HG02870 (cell line): ENCODE measurements at regions not wholly inside any gene's neighbourhood (a gene's known extent, or its start where the extent isn't known, plus 50 kb on each side); places are given as distances from the start of the nearest gene placed in this dataset.
"Not testable (repeated sequence)": the region's sequence is repeated elsewhere in the genome, so short reads cannot be mapped to it uniquely, and the experiment has no call there.

ENCODE experiments used
- ATAC-seq: cut with Tn5 transposase; IDR thresholded peaks from one replicate; pipeline ENCODE4 v1.9.1; 2021; ENCODE audit warnings: mild to moderate bottlenecking, moderate library complexity; ENCODE audit not compliant: unreplicated experiment

DNA sequence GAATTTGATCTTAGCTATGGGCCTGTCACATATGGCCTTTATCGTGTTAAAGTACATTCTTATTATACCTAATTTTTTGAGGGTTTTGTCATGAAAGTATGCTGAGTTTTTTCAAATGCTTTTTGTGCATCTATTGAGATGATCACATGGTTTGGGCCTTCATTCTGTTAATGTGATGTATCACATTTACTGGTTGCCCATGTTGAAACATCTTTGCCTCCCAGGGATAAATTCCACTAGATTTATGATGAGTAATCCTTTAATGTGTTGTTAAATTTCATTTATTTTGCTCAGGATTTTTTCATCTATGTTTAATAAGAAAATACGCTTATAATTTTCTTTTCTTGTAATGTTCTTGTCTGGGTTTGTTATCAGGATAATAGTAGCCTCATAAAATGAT lies 442.0 kb downstream of the MDFIC start:
- no peak for ATAC-seq

DNA sequence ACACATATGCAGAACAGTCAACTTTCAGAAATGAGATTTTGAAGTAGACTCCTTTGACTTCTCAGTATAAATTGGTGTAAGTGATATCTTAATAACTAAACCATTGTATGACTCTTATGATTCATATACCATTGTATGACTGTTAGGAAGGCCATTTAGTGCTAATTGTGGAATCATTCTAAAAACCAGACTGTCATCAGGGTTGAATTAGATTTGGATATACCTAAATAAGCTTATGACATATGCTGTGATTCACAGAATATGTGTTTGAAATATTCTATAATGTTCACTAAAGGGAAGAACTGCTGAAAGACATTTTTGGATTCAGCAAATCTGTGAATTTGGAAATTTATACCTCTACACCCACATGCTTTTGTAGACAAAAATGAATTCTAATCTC lies 438.1 kb downstream of the MDFIC start:
- peak; percentile 26 for ATAC-seq

DNA sequence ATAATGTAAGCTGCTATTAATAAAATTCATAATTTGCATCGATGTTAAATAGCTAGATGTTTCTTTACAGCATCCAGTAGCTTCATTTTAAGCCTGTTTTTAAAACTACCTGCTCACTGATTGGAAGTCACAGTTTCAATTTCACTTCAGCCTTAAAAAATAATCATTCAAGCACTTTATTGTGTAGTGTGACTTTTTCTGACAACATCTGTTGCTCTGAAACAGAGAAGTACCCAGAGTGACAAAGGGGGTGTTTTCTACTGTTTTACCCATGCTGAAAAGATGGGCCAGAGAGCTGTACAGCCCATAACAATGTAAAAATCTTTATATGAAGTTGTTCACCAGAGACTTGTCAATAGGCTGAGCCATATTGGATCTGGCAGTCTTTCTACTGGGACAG lies 437.2 kb downstream of the MDFIC start:
- peak; percentile 49 for ATAC-seq

DNA sequence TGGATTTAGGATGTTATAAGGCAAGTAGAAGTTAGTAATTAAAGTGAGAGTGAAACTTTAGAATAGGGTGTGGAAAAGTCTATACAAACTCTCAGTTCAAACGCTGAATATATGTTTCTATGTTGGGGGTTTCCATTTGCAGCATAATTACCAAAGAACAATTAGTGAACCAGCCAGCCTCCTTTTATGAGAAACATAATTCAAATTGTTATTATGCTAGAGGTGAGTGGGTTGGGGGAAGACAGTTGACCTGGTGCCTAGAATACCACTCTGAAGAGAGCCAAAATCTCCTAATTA lies 435.8 kb downstream of the MDFIC start:
- ATAC-seq, result no peak

DNA sequence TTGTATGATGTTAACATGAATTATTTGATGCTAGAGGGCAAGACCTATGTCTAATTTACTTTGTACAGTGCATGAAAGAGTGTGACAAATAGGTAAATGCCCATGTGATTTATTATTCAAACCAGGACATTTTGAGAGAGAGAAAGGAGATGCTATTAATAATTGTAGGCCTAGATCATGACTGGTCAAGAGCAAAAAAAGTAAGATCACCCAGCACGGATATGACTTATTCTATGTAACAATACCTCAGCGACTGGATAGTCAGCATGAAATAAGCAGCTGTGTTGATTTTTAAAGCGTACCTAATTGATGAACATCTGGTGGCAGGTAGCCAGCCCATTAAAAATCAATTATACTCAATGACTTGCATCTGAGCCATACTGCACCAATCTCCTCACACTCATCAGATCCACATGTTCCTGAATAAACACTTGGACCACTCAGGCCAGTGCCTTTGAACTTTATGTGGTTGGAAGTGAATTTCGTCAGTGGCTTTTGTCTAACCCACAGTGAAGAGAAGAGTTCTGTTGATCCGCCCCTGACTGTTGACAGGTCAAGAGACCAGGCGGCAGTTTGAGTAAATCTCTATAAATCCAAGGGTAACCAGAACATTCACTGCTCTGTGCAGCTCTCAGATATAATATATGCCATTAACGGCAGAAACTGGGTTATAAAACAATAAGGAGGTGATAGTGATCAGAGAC lies 435.3 kb downstream of the MDFIC start:
- ATAC-seq, result no peak

DNA sequence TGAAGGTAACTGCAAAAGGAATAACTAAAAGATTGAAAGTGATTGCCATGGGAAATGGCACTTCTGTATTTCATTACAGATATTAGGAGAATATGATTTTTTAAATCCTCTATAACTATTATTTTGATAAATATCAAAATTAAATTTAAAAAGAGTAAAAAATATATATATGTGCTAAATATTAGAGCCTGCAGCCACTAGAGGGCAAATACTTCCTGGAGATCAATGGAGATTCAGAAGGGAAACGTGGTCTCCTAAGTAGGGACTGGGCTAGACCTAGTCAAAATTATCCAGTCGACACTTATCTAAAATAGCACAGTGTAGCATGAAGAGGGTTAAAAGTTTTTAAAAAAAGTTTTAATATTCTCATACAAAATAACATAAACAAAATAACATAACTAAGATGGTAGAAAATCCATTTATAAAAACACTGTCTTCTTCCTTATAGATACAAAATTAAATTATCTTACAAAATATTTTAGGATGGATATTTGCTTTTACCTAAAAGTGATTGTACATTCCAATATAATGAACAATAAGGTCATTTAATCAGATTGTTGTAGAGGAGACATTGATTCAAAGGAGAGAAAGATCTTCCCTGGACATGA lies 434.3 kb downstream of the MDFIC start:
- ATAC-seq, result no peak

DNA sequence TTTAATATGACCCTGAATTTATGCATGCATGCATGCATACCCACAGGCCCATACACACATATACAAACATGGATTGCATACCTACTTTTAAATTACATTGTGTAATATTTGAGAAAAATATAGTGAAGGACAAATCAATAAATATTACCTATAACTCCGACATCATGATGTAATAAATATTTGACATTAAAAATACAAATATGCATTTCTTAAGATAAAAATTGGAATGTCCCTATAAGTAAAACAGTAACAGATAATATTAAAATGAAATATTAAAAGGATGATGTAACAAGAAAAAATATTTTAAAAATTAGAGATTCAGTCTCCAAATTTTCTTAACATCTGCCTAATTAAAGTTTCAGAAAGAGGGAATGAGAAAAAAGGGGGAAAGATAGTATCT lies 433.0 kb downstream of the MDFIC start:
- no peak for ATAC-seq

DNA sequence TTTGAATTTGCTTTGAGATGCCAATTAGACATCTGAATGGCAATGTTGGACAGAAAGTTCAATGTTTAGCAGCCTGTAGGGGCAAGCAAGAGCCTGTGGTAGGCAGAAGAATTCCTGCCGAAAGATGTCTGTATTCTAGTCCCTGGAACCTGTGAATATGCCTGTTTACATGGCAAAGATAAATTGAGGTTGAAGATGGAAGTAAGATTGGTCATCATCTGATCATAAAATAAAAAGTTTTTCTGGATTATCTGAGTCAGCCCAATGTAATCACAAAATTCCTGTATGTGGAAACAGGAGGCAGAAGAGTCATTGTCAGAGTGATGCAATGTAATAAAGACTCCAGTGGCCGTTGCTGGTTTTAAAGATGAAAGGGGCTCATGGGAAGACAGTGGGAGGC lies 430.5 kb downstream of the MDFIC start:
- no peak for ATAC-seq

DNA sequence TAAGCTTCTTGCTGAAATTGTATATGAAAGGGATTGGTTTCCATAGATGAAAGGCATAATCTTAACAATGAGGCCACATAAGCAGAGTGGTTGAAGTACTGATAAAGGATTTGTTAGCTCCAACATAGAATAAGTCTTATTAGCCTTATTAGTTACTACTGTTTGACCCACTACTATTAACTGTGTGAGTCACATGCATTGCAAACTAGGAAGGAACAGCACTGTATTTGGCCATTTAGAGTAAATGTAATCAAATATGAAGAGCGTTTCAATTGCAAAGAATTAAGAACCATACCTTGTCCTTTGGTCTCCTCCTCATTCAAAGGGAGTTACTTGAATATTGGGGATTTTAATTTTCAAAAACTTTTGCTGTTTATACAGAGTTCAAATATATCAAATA lies 428.9 kb downstream of the MDFIC start:
- no peak for ATAC-seq

DNA sequence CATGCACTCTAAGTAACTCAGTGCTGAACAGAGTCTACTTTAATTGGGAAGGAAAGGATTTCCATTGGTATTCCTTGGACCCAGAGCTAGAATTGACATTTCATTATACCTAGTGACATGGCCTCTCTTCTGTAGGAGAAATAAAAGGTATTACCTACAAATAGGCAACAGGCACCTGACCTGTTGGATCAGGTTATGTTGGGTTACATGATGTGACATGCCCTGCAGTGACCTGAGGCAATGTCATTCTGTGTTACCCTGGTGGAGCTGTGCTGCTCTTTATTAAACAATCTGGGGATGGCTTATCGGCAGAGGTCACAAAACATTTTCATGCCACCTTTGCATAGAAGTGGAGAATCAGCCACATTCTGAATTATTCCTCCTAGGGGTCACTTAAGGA lies 427.7 kb downstream of the MDFIC start:
- no peak for ATAC-seq

DNA sequence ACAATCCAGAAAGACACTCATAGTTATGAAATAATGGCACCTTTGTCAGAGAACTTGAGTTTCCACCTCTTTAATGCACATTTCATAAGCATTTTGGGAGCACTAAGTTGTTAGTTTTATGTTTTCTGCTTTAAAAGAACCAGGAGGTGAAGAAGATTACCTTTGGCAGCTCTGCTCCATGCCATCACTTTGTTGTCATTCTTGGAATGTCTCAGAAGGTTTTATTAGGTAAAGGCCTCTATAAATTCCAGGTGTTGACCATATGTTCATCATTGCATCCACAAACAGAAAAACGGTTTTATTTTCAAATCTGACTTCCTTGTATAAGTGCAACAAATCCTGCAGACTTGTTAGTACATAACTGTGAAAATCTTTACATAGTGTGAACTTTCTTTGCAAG lies 424.8 kb downstream of the MDFIC start:
- no peak for ATAC-seq

DNA sequence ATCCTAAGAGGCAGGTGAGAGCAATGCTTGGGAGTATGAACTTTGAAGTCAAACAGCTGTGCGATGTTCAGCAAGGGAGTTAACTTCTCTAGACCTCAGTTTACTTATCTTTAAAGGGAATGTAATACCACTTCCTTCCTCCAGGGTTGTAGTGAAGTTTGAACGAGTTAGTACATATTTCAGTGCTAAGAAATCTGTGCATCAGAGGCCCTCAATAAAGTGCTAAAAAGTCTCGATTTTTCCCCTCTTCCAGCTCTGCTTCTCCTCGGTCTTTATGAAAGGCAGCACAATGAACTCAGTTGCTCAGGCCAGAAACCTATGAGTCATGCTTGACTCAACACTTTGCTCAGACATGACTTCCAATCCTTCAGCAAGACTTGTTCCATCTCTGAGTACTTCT lies 418.9 kb downstream of the MDFIC start:
- no peak for ATAC-seq

DNA sequence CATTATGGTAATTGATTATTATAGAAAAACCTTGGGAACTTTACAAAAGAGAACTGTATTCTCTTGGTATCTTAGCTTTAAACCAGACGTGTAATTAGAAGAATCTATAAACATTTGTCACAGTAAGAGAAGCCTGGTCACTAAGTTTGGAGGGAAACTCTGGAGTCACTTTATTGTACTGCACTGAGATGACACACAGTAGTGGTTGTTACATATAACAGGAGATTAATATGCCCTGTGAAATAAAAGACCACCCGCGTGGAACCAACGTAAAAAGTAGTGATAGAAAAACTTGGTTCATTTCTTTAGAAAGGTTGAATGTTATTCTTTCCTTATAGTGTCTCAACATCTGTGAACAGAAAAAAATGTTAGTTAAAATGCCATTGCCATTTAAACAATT lies 416.1 kb downstream of the MDFIC start:
- no peak for ATAC-seq

DNA sequence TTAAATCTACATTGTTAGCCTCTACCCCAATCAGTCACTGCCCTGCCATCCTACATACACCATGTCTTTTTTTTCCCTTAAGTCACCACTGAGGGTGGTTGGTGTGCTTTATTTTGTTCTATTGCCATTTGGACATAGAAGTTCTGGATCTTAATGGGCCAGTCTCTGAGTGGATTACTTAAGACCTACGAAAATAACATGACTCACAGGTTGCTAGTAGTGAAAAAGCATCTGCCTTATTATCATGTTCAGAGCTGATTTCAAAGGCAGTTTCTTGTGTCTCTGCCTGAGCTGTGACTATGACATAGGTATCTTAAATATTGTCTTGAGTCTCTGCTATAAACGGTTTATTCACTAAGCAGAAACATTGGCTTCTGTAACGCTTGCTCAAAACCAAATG lies 410.8 kb downstream of the MDFIC start:
- no peak for ATAC-seq

DNA sequence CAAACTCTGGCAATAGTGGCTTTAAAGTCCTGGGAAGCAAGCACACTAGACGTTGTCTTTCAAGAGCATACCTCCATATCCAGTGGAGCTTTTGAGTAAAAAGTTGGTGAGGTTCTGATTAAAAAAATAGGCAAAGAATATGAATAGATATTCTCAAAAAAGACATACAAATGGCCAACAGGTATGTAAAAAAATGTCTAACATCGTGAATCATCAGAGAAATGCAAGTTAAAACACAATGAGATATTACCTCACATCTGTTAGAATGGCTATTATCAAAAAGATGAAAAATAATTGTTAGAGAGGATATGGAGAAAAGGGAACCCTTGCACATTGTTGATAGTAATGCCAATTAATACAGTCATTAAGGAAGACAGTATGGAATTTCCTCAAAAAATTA lies 407.1 kb downstream of the MDFIC start:
- no peak for ATAC-seq

DNA sequence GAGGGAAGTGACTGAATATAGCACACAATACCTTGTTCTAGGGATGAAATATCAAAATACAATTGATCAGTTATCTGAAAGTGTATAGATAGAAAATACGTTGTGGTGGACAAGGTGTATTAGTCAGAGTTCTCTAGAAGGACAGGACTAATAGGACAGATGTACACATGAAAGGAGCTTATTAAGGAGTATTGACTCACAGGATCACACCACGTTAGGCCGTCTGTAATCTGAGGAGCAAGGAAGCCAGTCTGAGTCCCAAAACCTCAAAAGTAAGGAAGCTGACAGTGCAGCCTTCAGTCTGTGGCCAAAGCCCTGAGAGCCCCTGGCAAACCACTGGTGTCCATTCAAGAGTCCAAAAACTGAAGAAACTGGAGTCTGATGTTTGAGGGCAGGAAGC lies 406.1 kb downstream of the MDFIC start:
- no peak for ATAC-seq

DNA sequence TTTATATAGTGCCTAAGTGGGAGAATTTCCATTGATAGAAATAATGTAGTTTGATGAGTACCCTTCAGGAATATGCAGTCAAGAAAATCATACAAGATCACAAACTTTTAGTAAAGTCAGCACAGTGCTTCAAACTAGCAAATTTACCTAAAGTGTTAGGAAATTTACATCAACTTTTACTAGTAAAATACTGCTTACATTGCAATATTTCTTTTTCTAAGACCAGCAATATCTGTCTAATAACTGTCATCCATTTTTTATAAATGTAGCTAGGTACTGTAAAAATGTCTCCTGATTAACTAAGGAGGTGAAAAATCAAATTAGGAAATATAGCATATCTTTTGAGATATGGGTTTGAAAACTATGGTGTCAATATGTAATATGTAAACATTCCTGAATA lies 405.4 kb downstream of the MDFIC start:
- ATAC-seq, result no peak

DNA sequence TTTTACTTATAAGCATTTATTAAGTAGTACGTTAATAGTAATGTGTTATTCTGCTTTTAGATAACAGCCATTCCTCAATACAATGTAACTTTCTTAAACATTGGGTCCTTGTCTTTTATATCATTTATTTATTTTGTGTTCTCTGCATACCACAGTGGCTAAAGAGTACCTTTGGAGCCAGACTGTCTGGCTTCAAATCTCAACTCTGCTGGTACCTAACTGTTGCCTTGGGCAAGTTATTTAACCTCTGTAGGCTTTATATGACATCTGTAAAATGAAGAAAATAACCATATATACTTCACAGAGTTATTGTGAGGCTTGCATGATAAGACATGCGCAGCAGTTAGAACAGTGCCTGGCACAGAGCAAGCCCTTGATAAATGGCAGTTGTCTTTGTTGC lies 397.6 kb downstream of the MDFIC start:
- ATAC-seq, result no peak

DNA sequence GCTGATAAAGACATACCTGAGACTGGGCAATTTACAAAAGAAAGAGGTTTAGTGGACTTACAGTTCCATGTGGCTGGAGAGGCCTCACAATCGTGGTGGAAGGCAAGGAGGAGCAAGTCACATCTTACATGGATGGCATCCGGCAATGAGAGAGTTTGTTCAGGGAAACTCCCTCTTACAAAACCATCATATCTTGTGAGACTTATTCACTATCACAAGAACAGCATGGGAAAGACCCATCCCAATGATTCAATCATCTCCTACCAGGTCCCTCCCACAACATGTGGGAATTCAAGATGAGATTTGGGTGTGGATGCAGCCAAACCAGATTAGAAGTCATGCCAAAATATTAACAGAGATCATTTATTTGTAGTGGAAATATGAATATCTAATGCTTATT lies 388.4 kb downstream of the MDFIC start:
- ATAC-seq, result not testable (repeated sequence)

DNA sequence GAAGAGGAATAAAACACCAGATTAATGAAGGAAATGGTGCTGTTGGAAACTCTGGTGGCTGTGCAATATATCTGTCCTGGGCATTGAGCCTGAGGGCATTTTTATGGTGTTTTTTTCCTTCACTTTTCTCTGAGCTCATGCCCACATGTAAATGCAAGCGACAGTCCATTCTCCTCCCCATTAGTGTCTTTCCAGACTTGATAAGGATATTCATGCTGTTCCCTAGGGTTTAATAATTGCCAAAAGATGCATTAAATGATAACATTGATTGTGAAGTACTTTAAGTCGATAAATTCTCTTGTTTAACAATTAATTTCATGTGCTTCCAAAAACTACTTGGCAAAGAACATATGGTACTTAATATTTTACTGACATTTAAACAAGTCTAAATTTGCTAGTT lies 384.7 kb downstream of the MDFIC start:
- no peak for ATAC-seq

DNA sequence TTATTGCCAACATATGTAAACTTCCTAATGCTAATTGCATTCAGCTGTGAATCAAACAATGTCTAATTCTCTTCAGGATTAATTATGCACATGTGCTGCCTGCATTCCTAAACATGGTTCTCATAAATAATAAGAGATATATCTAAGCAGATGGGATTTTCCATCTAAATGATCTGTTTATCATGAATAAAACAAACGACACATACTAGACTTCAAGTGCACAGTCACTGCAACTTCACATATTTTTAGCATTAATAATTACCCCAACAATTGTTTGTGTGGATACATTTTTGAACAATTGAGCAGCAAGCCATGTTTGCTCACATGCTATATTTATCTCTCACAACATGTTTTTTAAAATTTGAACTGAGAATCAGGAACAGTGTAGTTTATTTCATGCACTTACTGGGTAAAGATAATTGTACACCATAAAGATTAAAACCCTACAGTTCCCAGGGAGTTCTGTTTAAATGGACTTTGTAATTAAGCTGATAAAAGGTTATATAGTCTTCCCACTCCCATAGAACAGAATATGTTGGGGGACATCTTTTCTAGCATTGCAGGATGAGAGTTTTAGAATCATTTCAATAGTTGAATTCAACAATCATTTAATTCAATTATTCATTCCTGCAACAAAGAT lies 378.5 kb downstream of the MDFIC start:
- ATAC-seq, result no peak

DNA sequence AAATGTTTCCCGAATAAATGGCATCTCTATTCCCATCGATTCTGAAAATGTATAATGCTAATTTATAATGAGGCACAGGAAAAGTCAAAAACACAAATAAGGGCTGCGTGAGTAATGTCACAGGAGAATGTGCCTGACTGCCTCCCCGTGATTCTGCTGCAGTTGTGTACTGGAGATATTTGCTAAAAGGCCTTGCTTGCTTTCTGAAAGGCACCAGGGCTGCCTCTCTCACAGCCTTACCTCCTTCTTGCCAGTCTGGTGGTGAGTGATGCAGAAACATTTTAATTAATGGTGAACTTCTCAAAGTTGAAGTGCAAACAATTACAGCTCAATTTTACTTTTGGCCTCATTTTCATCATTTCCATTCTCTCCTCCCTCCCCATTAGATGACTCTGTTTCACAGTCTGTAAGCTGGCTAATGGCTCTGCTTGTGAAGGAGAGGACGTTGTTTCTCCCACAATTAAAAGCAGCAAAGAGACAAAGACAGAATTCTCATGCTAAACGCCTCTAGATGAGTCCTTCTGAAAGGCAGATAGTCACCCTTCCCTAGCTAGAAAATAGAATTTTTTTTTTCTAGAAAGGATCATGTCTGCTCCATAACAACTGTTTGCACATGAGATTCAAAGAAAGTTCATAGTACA lies 377.6 kb downstream of the MDFIC start:
- ATAC-seq, result no peak
